ENCODE measurements at regions not wholly inside any gene's neighbourhood (a gene's known extent, or its start where the extent isn't known, plus 50 kb on each side); places are given as distances from the start of the nearest gene placed in this dataset.
"Not testable (repeated sequence)": the region's sequence is repeated elsewhere in the genome, so short reads cannot be mapped to it uniquely, and the experiment has no call there.

GRCh38 chr2:118611691-118612090, 235.8 kb downstream of the EN1 start:
- DNase-seq (ENCODE audit: low spot score): no peak

DNA sequence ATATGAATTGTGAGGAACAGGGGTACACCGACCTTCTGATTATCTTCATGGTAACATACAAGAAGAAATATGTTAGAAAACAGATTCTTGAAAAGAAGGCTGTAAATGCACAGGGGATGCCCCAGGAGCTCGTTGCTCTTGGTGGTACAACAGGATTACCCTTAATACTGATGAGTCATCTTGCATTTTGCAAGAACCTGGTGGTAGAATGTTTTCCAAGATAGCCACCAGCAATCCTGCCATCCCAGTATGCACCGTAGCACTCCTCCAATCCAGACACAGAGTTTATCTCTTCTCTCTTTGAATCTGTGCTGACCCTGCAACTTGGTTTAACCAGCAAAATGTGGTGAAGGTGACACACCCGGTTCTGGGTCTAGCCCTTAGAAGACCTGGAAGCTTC, 238.3 kb downstream of the EN1 start:
- no peak for DNase-seq (ENCODE audit: low spot score)

GRCh38 chr2:118607641-118608040, 239.8 kb downstream of the EN1 start:
- no peak for DNase-seq (ENCODE audit: low spot score)

GRCh38 chr2:118604811-118605210, 242.6 kb downstream of the EN1 start:
- DNase-seq (ENCODE audit: low spot score): no peak

- no peak for DNase-seq (ENCODE audit: low spot score)
These were observed 243.1 kb downstream of the EN1 start for GRCh38 chr2:118604371-118604770.

DNA sequence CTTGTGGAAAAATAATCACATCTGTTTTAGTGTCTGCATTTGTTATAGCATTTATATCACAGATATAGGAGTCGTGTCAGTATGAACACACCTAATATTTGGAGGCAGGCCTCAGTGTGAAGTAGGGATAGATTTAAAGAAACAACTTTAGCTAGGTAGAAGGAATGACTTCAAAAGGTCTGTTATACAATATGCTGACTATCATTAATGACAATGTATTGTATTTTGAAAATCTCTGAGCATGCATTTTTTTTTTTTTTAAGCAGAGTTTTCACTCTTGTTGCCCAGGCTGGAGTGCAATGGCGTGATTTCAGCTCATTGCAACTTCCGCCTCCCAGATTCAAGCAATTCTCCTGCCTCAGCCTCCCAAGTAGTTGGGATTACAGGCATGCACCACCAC, 248.3 kb downstream of the EN1 start:
- no peak for DNase-seq (ENCODE audit: low spot score)

GRCh38 chr2:118596620-118597019, 250.8 kb downstream of the EN1 start:
- DNase-seq (ENCODE audit: low spot score): no peak

DNA sequence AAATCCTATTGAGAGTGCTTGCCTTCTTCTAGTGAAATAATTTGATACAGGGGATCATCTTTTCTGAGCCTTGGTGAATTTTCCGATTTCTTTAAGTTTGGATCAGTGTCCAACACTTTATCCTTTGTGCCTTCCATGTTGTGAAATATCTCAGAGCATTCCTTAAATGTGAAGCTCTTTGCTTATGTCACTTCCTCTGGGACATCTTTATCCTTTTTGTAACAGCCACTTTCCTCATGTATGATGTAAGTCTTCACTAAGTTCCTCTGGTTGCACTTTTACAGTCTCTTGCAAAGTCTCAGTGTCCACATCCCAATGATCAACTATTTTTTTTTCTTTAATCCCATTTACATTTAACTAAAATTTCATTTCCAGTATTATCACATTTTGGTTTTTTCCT, 254.2 kb downstream of the EN1 start:
- no peak for DNase-seq (ENCODE audit: low spot score)

DNA sequence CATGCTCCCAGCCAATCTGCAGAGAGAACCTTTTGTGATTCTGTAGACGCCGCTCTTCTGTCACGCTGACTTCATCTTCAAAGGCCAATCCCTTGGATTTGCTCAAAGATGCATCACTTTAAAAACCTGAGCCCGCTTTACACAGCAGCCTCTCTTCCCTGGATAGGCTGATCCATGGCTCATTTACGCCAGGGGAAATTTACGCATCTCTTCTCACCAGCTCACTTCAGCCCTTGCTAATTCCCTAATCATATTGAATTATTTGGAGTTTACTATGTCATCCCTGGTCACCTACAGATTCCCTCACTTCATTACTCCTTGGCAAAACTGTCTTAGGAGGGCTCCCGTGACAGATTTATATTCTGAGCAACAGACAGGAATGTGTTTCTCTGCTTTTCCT, 256.2 kb downstream of the EN1 start:
- no peak for DNase-seq (ENCODE audit: low spot score)

- no peak for DNase-seq (ENCODE audit: low spot score)
These were observed 257.7 kb downstream of the EN1 start for GRCh38 chr2:118589721-118590120.

DNA sequence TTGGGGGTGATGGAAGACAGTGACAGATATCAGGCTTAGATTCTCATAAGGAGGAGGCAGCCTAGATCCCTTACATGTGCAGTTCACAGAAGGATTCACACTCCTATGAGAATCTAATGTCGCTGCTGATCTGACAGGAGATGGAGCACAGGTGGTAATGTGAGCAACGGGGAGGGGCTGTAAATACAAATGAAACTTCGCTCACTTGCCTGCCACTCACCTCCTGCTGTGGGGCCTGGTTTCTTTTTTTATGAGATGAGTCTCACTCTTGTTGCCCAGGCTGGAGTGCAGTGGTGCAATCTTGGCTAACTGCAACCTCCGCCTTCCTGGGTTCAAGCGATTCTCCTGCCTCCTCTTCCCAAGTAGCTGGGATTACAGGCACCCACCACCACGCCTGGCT, 258.6 kb downstream of the EN1 start:
- no peak for DNase-seq (ENCODE audit: low spot score)

- DNase-seq (ENCODE audit: low spot score): no peak
These were observed 261.1 kb downstream of the EN1 start for GRCh38 chr2:118586312-118586711.

DNA sequence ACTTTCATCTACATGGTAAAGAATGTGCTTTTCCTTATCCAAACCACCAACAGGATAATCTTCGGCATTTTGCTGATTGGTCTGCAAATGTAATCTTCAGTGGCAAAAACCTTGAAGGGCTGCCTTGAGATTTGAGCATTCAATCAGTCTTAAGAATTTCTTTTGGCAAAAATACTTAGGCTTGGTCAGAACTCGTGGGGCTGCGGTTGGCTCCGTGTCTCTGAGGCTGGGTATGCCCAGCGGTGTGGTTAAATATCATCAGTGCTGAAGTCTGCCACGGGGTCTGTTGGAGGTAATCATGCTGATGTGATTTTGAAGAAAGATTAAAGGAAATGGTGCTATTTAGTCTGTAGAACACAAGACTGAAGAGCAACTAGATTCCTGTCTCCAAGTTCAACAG, 262.6 kb downstream of the EN1 start:
- DNase-seq (ENCODE audit: low spot score): no peak

DNA sequence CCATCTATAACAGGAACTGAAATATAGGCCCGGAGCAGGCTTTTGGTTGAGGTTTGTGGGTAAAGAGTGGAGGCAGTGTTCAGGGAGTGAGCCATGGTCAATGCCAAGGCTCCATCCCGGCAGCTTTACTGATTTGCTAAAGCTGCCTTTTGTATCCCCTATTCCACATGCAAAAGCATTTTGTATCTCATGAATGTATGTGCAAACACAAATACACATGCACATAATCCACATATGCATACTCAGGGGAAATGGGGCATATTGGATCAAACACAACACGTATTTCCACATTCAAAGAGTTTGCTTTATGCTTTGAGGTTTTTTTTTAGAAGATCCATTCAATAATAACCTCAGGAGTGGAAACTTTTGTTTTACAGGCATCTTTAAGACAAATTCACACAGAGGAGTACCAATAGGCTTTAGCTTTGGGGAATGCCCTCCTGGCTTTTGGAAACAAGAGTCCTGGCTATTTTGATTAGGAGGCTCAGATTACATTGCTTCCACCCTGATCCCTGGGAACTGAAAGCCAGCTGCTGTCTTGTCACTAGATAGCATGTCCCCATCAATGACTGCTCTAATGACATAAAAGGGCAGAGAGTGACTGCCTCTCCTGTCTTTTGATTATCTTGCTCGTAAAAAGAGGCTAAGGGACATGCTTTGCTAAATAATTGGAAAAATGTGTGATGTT, 263.2 kb downstream of the EN1 start:
- no peak for DNase-seq (ENCODE audit: low spot score)

GRCh38 chr2:118582058-118582457, 265.4 kb downstream of the EN1 start:
- DNase-seq (ENCODE audit: low spot score): no peak

DNA sequence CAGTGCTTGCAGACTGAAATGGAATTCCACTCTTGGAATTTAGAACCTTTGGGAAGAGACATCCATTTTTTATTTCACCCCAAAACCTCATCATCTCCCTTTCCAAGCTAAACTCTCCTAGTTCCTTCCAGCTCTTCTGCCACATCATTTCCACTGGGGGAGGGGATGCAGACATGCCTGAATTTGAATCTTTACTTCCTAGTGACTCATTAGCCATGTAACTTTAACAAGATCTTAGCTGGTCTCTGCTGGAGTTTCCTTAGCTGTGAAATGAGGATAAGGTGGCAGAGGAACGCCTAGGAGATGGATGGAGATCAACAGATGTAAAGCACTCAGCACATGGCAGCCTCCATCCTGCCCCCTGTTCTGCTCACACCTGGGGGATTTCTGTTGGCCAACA, 266.8 kb downstream of the EN1 start:
- no peak for DNase-seq (ENCODE audit: low spot score)

DNA sequence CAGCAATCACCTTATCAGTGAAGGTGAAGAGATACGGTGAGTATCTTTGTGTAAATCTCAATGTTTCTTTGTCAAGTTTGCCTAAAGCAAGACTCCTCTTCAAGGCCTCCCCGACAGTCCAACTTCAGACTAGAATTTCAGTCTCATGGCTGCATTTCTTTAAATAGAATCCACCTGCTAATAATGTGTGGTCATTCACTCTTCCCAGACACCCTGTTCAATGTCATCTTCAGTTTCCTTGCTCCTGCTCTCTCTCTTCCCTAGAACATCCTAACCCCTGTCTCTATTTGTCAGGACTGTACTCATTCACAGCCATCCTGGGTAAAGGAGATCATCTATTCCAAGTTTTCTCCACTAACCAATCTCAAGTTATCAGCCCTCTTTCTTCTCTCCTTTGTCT, 267.3 kb downstream of the EN1 start:
- DNase-seq (ENCODE audit: low spot score): no peak

GRCh38 chr2:118577202-118577601, 270.2 kb downstream of the EN1 start:
- DNase-seq (ENCODE audit: low spot score): no peak

- DNase-seq (ENCODE audit: low spot score): no peak
These were observed 271.2 kb downstream of the EN1 start for GRCh38 chr2:118576109-118576855.

DNA sequence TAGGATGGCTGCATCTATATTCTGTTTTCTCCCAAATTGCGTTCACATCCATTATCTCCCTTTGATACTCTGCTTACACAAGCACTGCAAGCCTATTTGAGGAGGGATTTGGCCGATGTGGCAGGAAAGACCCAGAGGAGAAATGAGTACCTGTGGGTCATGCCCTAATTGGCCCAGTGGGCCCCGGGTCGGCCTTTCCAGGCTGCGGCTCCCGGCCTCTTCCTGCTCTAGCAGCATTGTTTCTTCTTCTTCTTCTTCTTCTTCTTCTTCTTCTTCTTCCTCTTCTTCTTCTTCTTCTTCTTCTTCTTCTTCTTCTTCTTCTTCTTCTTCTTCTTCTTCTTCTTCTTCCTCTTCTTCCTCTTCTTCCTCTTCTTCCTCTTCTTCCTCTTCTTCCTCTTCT, 275.1 kb downstream of the EN1 start:
- DNase-seq (ENCODE audit: low spot score): not testable (repeated sequence)

- no peak for DNase-seq (ENCODE audit: low spot score)
These were observed 277.4 kb downstream of the EN1 start for GRCh38 chr2:118569876-118570535.

DNA sequence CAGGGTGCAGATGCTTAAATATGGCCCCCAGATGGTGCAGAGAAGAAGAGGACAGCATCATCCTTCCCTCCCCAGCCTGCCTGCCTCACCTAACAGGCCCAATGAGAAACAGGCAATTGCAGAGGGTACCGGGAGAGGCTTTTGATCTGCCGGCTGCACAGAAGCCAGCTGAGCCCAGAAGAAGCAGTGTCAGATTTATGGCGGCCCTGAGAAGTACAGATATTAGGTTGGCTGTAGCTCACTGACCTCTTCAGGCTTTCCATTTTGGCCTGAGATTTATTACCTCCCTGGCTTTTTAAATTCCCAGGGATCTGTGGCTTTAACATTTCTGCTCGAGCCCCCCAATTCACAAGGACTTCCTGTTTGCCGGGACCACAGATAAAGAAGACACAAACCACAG, 278.7 kb downstream of the EN1 start:
- no peak for DNase-seq (ENCODE audit: low spot score)

GRCh38 chr2:118565786-118566540, 281.5 kb downstream of the EN1 start:
- no peak for DNase-seq (ENCODE audit: low spot score)

All from LoVo (cell line).